Right kidney (tissue), 1 donor: ENCODE measurements at regions not wholly inside any gene's neighbourhood (a gene's known extent, or its start where the extent isn't known, plus 50 kb on each side); places are given as distances from the start of the nearest gene placed in this dataset.

Experiments used
- DNase-seq: peaks from one replicate; pipeline ENCODE4 v3.0.0-alpha.2; 2016

DNA sequence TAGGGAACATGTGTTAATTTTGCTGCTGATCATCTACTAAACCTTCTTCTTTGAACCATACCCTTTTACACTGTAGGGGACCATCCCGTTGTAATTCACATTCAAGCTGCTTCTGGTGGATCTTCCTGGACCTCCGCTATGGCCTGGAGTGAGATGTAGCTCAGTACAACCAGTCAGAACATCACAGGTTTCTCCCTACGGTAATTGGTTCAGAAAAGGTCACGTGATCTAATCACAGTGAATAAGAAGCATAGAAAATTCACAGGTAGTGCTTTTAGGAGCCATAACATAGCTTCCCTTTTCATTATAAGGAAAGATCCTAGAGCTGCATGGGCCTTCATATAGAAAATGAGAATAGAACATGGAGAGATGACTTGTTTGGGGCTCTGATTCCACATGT, 320.8 kb upstream of the PDZRN3 start:
- no peak for DNase-seq

DNA sequence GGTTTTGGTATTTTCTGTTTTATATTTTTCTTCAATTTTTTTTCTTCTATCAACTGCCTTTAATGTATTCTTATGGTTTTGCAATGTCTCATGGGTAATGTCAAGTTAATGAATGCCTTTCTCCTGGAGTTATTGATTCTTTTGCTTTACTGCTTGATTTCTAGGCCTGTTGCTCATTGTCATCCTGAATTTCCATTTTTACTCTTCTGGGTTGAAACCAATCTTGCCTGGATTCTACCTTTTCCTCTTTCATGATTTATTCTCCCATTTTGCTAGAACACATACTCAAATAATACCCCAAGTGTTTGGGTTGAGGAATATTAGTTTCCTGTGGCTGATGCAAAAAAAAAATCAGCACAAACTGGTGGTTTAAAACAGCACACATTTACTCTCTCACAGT, 315.2 kb upstream of the PDZRN3 start:
- no peak for DNase-seq

DNA sequence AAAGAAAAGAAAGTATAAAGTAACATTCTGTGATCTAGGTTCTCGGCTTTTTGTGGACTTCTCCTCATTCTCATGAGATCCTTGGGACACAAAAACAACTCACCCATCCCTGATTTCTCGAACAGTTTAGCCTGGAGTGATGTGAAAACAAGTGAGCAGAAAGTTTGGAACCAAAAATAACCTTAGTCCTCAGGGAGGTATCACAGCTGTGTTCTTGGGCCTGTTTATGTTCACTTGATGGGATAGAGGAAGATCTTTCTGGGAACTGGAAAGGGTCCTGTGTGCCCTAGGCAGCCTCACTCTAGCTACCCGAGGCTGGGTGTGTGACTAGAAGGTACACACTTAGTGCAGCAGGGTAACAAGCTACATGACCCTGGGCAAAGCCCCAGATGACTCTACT, 308.8 kb upstream of the PDZRN3 start:
- no peak for DNase-seq

DNA sequence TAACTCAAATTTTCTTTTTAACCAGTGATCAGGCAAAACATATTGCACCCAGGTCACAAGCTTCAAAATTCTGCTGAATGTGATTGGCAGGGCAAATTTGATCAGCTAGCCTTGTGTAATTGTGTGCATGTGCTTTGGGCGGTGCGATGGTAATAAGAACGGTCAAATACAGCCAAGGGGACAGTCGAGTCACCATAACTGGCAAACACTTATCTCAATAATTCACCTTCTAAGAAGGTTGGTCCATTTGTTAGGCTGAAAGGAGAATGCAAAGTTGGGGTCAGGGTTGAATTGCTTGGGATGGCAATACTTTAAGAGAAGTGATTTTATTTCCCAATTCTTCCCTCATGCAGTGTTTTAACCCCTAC, 302.4 kb upstream of the PDZRN3 start:
- DNase-seq, result no peak

DNA sequence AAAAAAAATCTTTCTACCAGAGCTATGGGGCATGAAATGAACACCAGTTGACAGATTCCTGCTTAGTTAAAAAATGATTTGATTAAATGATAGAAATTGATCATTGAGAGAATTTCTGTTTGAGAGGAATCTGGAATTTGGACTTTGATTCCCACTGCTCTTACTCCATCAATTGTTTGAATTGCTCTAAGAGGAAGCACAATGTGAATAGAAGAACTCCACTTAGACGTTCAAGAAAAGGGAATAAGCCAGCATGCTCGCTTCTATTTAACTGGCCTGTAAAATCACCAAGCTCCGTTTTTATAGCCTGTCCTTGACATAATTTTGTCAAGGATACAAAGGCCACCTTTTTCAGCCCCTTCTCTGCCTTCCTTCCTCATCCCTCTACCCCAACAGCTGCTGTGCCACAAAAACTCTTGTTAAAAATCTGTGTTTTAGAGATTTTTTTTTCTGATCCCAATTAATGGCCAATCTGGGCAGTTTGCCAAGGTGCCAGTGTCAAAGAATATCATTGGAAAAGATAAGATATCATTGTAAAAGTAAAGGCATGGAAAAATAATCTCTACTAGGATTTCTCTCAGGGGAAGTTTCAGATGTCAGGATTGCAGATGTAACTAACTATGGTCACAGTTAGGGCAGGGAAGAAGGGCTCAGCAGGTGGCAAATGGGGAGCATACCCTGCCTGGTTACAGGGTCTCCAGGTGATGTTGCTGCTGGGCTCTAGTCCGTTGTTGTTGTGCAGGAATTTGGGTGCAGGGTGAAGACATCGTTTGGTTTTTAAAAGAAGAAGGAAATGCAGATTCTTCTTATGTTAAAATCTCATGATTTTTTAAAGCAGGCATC, 301.8 kb upstream of the PDZRN3 start:
- no peak for DNase-seq

DNA sequence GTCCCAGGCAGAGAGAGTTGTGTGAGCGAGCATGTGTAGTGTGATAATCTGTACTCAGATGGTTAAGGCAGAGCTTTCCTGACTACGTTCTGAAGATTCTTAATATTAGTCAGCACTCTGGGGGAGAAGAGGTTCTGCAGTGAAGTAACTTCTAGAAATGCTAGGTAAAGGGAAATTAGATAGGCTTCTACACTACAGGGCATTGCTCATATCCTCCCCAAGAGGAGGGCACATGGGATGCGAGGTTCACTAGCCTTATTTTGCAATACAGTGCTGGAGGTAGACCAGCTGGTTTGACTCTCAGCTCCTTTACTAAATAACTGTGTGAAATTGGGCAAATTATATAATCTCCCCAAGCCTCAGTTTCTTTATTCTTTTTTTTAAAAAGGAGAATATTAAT, 300.3 kb upstream of the PDZRN3 start:
- no peak for DNase-seq

DNA sequence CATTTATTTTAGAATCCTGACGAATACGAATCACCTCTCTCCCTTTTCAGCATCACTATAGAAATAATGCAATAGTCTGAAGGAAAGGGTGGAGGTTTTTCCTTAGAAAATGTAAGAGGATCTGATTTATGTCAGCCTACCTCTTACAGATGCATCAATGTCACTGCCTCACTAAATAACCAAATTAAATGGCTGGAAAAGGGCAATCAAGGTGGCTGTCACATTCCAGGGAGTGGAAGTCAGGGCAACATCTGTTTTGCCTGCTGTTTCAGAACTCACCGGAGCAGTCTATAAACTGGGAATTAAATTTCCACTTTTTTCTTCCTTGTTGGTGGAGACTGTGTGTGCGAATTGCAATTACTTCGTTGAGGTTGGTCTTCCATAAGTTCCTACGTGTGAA, 299.3 kb upstream of the PDZRN3 start:
- DNase-seq, result no peak

DNA sequence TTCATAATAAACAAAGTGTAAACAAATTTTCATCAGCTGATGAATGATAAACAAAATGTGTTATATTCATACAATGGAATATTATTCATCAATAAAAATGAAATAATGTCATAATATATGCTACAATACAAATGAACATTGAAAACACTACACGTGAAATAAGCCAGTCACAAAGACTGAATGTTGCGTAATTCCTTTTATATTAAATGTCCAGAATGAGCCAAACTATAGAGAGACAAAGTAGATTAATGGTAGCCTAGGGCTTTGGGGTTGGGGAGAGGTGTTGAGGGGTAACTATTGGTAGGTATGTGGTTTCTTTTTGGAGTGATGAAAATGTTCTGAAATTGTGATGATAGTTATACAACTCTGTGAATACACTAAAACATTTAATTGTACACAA, 292.9 kb upstream of the PDZRN3 start:
- no peak for DNase-seq

DNA sequence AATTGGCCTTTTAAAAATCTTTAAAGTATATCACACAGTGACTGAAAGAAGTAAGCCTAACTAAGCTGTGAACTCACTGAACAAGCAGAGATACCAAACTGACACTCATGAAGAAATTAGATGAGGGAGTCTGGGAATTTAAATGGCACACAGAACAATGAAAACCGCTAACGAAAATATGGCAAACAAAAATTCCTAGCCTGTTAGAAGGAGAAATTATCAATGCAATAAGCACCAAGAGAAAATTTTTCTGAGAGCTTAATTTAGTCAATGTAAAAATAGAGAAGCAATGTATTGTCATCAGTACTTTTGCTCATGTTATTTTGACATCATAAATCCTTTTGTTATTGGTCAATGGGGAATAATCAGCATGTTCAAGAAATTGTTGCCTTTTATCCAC, 291.1 kb upstream of the PDZRN3 start:
- no peak for DNase-seq

DNA sequence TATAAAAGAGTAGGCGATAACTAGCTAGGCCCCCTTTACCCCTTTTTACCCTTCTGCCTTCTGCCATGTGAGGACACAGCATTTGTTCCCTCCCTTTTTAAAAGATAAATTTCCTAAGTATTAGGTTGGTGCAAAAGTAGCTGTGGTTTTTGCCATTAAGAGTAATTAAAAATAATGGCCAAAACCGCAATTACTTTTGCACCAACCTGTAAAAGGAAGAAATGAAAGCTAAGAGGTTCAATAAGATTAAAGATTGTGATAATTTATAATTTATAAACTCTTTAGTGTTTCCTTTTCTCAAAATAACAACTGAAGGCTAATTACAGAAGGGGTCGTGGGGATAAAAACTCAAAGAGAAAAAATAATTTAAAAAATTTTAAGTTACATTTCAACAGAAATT, 283.5 kb upstream of the PDZRN3 start:
- DNase-seq, result no peak

DNA sequence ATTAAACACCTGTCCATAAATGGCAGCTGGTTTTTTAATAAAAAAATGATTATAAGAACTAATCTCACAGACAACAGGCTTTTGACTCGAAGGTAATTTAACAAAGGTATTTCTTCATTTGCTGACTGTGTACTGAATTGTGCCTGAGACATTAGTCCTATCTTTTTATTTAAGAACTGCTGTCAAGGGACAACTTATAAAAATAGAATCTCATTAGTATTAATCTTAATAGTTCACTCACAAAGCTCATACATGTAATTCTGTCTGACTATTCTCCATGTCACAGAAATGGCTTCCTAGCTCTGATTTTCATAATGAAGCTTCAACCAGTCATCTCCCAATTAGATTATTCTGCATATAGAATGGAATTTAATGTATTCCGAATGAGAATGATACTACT, 276.9 kb upstream of the PDZRN3 start:
- no peak for DNase-seq

DNA sequence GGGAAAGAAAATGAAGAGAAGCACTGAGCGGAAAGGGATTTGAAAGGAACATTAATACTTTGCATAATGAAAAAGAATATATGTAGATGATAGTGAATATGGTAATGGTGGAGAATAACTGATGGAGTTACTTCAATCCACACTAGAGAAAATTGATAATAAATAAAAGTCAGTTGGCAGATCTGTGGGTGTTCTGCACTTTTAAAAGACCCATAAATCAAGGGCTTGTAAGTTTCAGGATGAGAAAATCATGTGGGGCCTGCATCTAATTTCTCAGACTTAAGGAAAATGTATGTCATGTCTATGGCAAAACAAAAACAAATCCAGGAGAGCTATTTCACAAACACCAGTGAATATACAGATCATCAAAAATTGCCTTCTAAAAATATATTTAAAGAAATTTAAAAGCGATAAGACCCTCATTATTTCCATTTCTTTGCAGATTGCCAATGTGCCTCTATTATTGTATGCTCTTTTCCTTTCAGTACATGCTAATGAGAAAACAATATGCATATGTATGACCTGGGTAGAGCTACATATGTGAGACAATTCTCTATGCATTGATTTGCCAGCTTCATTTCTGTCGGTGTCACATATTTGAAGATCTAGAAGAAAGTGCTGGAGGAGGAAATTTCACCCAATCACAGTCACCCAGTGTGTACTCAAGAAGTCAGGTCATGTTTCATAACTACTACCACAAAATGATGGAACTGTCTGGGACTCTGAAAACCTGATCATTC, 269.9 kb upstream of the PDZRN3 start:
- no peak for DNase-seq

DNA sequence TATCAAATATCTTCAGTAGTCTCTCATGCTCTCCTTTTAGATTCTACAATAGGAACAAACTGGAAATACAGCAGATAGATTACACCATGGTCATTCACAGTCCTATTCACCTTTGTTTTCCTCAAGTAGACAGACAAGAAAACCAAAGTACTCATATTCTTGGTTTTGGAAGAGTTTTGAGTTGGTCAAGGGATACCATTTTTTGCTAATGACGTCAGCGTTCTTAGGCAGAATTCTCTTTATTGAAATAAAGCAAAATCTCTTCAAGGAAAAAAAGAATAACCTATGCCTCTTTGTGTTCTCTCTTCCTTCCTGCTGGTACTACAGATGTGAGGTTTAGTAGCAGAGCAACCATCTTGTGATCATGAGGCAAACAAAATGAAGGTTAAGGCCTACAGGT, 268.3 kb upstream of the PDZRN3 start:
- DNase-seq, result no peak

DNA sequence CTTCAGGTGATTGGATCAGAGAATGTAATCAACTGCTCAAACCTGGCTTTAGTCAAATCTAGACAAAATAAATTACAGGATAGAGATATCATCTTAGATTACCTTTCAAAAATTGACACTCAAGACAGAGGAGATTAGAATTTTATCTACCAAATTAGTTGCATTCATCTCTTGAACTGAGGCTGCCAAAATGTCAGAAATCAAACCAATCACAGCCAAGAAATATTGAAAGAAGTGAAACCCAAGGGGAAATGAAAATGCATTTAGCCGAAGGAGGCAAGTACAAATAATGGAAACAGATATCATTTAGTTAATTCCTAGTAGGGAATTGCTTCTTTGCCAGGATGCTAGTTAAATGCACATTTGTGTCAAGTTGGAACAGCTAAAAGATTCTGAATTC, 261.1 kb upstream of the PDZRN3 start:
- no peak for DNase-seq

DNA sequence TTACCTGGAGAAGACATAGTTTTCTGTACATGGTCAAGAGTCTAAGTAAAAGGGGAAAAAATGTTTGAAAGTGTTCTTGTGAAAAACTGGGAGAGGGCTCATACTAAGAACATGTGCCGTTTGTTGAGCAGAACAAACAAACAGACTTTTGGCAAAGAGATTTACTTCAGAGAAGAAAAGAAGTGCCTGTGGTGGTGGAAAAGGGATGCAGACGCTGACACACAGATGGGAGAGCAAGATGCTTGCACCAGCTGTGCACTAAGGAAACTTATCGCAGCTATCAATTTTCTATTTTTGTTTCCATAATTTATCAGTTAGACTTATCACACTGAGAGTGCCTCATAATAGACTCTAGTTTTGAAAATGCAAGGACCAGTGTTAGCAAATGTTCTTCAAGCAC, 259.6 kb upstream of the PDZRN3 start:
- no peak for DNase-seq

DNA sequence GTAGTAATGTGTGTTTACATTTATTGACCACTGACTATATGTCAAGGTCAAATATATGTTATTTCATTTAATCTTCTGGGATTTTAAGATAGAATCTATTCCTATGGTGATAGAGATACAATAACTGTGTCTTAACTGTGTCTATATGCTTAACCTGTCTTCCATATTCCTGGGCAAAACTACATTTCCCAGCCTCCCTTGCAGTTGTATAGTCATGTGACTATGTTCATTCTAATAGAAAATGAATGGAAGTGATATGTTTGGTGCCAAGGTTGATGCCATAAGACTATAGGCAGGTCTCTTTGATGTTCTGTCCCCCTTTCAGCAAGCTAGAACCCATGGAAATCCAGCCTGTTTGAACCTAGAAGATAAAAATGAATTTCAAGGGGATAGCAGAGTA, 258.8 kb upstream of the PDZRN3 start:
- no peak for DNase-seq

DNA sequence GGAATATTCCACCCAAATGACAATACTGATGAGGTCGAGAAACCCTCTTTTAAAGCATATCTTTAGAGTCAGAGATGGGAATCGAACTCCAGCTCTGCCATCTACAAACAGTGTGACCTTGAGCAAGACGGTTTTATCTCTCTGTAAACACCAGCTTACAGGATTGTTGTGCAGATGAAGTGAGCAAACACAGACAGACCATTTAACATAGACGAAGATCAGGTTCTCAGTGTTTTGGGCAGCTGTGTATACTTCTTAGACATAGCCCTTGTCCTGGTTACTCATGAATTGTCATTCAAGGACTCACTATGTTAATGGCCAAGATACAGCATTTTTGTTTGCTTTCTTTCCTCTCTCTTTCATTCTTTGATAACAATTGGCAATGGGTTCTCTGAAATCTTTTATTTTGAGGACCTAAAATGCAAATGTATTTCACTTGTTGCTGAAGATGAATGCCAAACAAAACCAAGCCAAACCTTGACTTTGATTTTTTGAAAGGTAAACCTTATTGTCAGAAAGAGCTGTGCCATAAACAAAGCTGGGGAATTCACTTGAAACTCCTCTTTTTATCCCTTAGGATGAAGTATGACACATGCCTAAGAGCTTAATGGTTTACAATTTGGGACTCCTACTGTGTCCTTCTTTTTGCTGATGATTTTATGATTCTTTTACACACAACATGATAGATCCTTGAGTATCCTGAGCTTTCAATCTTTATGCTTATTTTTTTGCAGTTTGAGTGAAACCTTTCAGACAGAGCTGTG, 250.0 kb upstream of the PDZRN3 start:
- DNase-seq, result no peak

DNA sequence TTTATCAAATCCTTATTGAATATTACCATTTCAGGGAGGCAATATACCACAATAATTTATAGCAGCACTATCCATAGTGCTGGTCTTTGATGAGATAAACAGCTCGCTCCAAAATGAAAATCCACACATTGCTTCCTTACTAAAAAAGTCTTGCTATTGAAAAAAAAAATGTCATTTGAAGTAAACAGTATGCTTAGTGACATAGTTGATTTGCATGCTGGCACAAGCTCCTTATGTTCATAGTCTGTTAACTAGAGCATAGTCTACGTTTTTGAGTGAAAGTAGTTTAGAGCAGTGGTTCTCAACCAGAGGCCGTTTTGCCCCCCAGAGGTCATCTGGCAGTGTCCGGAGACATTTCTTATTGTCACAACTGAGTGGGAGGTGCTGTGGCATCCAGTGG, 249.4 kb upstream of the PDZRN3 start:
- no peak for DNase-seq

DNA sequence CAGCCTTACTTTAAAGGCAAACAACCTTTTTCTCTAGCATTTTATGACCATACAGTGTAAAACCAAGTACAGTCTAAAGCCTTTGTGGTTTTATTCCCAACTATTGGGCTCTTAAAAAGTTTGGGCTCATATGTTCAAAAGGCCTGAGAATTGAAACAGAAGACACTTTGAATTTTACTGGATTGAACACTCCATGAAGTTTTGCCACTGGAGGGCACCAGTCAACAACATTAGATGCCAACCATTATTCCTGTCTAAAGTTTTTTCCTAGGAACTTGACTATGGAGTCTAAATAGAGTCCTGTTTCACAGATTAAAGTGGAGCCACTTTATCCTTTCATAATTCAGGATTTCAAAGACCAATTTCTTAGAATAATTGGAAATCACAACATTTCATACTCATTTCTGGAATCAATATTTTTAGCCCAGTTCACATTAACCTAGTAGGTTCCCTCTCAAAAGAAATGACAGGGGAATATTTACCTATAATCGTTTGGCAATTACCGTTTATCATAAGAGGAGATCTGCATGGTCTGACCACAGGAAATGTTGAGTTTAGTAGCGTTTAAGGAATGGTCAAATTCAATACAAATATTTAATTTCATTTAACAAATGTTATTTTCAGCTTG, 244.1 kb upstream of the PDZRN3 start:
- no peak for DNase-seq

DNA sequence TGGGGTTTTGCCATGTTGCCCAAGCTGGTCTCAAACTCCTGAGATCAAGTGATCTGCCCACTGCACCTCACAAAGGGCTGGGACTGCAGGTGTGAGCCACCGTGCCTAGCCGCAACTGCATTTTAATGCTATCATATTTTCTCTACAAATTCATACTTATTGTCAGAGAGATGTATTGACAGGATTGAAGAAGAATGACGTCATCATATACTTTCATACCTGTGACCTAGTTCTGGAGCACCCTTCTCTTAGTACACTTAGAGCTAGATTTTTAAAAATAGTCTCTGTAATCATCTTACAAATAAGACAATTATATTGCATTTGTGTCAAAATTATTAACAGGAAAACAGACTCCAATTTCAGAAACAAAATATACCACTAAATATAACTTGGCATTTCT, 242.8 kb upstream of the PDZRN3 start:
- no peak for DNase-seq

DNA sequence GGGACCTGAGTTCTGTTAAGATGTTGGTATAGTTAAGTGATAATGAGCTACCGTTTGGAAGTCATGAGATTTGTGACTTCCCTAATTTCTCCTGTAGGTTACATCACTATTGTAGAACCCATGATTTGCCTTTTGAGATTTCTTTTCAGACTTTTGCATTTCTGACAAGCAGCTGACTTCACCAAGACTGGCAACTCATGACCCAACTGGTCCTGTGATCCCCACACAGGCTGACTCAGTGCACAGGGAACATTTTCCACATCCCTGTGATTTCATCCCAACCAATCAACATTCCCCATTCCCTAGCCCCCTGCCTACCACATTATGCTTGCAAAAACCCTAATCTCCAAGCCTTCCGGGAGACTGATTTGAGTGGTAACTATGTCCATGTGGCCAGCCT, 242.1 kb upstream of the PDZRN3 start:
- DNase-seq, result no peak

DNA sequence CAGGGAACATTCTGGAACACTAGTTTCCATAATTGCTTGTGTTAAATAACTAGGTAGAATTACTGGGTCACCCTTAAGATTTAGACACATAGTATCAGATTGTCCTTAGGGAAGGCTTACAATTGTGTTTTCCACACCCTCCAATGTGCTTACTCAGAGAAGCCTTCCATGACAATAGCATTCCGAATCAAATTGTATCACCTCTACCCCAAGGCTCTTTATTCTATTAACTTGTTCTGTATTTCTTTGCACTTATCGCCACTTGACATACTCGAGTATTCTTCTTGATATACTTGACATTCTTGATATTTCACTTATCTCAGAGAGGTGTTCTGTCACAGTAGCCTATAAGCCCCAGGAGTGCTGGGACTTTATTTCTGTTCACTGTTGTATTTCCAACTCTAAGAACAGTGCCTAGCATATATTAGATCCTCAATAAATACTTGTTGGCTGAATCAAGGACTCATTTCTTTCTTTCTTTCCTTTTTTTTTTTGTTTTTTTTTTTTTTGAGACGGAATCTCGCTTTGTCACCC, 238.9 kb upstream of the PDZRN3 start:
- no peak for DNase-seq

DNA sequence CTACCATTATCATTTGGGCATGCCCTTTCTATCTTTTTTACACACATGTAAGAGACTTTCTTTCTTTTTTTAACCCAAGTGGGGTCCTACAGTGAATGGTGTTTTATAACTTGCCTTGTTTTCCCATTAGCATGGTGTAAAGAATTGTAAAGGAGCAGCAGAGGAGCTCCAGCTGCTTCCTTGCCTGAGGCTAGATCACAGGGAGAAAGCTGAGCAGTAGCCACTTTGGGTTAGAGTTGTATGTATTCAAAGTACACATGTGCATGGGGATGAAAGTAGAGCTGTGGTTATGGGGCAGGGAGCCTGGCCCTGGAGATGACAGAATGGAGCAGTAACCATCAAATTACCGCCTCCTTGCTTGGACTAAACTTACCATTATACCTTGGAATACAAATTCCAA, 231.1 kb upstream of the PDZRN3 start:
- DNase-seq, result no peak
